ENCODE measurements at regions not wholly inside any gene's neighbourhood (a gene's known extent, or its start where the extent isn't known, plus 50 kb on each side); places are given as distances from the start of the nearest gene placed in this dataset.

DNA sequence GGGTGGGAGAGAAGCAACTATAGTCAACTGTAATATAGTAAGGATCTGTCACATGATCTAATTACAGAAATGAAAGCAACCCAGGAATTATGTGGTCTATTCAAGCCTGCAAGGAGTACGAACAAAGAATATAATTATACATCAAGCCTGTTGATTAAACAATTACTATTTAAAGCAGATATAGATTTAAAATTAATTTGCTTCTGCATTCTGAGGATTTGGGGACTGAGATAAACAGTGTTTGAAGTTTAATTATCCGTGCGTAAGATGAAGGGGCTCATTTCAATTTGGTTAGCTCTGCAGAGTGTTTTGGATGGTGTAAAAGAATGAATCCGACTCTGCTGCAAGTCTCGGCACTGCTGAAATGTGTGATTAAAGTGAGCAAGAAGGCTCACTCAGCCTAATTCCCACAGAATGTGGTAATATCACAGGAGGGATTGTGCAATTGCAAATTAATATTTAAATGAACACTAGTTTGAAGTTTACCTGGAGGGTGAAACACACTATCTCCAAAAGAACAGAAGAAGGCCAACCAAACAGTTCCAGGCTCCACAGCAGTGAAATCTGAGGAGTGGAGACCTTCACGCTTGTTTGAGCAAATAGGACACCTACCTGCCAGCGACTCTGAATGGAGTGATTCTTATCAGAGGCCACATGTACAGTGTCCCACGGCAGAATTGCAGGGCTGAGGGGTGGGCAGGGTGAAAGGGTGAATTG, 420.6 kb upstream of the SLC30A5 start:
- DNase-seq (ENCODE audit: low spot score) (no peak), ATAC-seq (ENCODE audit: low FRiP score) (no peak)
- TF ChIP-seq, protein P1, sequence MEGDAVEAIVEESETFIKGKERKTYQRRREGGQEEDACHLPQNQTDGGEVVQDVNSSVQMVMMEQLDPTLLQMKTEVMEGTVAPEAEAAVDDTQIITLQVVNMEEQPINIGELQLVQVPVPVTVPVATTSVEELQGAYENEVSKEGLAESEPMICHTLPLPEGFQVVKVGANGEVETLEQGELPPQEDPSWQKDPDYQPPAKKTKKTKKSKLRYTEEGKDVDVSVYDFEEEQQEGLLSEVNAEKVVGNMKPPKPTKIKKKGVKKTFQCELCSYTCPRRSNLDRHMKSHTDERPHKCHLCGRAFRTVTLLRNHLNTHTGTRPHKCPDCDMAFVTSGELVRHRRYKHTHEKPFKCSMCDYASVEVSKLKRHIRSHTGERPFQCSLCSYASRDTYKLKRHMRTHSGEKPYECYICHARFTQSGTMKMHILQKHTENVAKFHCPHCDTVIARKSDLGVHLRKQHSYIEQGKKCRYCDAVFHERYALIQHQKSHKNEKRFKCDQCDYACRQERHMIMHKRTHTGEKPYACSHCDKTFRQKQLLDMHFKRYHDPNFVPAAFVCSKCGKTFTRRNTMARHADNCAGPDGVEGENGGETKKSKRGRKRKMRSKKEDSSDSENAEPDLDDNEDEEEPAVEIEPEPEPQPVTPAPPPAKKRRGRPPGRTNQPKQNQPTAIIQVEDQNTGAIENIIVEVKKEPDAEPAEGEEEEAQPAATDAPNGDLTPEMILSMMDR (IDR thresholded peaks at IDR 0.05) = no peak

DNA sequence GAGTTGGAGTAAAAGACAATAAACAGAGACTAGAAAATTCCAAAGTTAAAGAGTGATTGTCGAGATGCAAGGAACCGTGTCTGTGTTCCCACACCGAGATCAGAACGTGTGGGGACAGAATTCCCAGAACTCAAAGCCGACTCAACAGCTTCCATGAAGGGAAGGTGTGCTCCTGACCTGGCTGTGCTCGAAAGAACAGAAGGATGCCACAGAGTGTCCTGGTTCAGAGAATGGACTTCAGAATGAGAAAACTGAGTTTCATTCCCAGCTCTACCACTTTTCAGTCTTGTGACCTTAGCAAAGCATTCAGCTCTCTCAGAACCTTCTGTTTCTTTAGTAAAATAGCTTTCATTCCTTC, 420.0 kb upstream of the SLC30A5 start:
- TF ChIP-seq, protein P1 (IDR thresholded peaks at IDR 0.05) = no peak
- ATAC-seq (ENCODE audit: low FRiP score) (no peak), DNase-seq (ENCODE audit: low spot score) (no peak)

DNA sequence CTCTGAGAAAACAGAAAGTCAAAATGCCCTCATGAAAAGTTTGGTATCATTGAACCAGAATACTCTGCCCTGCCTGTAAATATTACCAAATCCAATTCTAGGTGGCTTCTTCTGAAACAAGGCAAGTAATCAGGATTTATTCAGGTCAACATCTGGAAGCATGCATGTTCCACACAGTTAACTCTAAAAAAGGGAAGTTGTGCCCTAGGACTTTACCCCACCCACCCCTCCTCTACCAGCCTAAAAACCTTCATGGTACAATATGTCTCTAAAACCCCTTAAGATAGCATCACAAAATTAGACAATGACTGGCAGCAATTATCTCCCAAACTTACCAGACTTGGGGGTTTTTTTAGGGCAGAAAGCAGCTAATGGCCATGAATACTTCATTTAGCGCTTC, 414.8 kb upstream of the SLC30A5 start:
- TF ChIP-seq, protein P1 (IDR thresholded peaks at IDR 0.05) = no peak
- no peak for DNase-seq (ENCODE audit: low spot score)
- ATAC-seq (ENCODE audit: low FRiP score) = no peak

DNA sequence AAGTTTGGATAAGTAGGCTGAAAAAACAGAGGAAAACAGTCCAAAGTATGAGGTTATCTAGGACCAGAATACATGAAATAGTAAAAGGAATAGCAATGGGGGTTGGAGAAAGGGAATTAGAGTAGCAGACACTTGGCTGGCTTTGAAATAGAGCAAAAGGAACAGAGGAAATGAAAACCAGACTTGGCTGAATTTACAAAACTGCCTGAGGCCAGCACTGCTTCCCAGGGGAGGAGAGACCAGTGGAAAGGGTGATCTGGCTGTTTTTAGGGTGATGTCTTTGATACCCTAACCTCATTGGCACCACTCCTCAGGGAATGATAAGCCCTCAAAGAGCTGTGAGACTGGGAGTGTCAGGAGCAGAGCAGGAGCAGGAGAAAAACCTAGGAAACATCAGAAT, 413.4 kb upstream of the SLC30A5 start:
- DNase-seq (ENCODE audit: low spot score) (no peak), ATAC-seq (ENCODE audit: low FRiP score) (no peak)
- TF ChIP-seq, protein P1 (IDR thresholded peaks at IDR 0.05) = no peak

GRCh38 chr5:68681929-68682328, 411.9 kb upstream of the SLC30A5 start:
- no peak for ATAC-seq (ENCODE audit: low FRiP score)

GRCh38 chr5:68682400-68683160, 411.2 kb upstream of the SLC30A5 start:
- DNase-seq (ENCODE audit: low spot score) (no peak), ATAC-seq (ENCODE audit: low FRiP score) (no peak)
- TF ChIP-seq, protein P1 (IDR thresholded peaks at IDR 0.05) = no peak

More at GRCh38 chr5:68681929-68682328, 411.9 kb upstream of the SLC30A5 start:
- DNase-seq (ENCODE audit: low spot score) = no peak
- TF ChIP-seq, protein P1 (IDR thresholded peaks at IDR 0.05) = no peak

DNA sequence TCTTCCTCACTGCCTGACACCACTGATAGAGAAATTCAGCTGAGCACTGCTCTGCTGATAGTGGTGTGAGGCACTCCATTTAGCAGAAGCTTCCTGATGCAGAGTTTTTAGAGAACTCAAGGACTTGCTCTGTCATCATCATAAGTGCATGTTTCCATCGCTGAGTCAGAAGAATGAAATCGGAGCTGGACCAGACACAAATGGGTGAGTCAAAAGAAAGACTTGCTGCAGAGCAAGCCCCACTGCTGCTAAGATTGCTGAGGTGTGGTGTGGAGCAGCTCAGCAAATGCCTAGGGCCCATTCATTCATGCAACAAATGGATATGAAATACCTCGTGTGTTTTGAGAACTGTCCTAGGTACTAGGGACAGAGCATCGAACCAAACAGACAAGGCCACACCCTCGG, 410.2 kb upstream of the SLC30A5 start:
- DNase-seq (ENCODE audit: low spot score) = no peak
- TF ChIP-seq, protein P1 (IDR thresholded peaks at IDR 0.05) = no peak
- peak; percentile 94 for ATAC-seq (ENCODE audit: low FRiP score)

Measured in omental fat pad (tissue), 3 donors.